Transverse colon (tissue), 3 donors: ENCODE measurements at regions not wholly inside any gene's neighbourhood (a gene's known extent, or its start where the extent isn't known, plus 50 kb on each side); places are given as distances from the start of the nearest gene placed in this dataset.

Experiments
- CTCF ChIP-seq, 5 experiments: fragments of 200-600 bp in 3 of 5; fragments of 450-650 bp in 2 of 5; sonication (generic) in 3 of 5; IDR thresholded peaks; 1 replicate in 2 of 5; 2 replicates in 3 of 5; pipeline ENCODE4 v1.5.1; 2016 to 2017; ENCODE audit warnings: antibody characterized with exemption in 5 of 5, inconsistent platforms in 3 of 5, mild to moderate bottlenecking in 2 of 5, moderate library complexity in 1 of 5
- POLR2A ChIP-seq: fragments of 450-650 bp; IDR thresholded peaks from one replicate; pipeline ENCODE4 v1.6.1; 2016; ENCODE audit warnings: antibody characterized with exemption, mild to moderate bottlenecking, moderate library complexity

DNA sequence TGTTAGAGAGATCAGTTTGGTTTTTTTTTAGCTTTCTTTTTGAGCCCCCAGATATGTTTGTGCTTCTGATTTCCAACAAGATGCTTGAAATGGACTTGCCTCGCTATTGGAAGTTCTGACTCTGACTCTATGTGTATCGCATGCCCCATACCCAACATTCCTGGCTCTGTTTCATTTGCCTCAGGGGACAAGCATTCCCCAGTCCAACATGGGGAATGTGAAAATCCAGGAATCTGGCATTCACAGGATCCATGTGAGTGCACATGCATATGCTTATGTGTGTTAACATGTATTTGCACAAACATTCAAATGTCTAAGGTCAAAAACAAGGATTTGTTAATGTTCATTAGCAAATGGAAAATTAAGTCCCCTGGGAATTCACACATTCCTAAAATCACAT is 233.9 kb downstream of the TLR4 start:
- TF ChIP-seq CTCF (IDR thresholded peaks at IDR 0.05) (no peak), POLR2A (no peak)
